Suprapubic skin (tissue), 3 donors: ENCODE measurements at regions not wholly inside any gene's neighbourhood (a gene's known extent, or its start where the extent isn't known, plus 50 kb on each side); places are given as distances from the start of the nearest gene placed in this dataset.

Experiments
- CTCF ChIP-seq, 2 donors: fragments of 200-600 bp in 1 of 2; fragments of 450-650 bp in 1 of 2; sonication (generic) in 1 of 2; IDR thresholded peaks; one replicate each; pipeline ENCODE4 v1.5.1; 2016 to 2019; ENCODE audit warnings: antibody characterized with exemption in 2 of 2, mild to moderate bottlenecking in 1 of 2, moderate library complexity in 1 of 2
- POLR2AphosphoS5 ChIP-seq, 3 donors: sonication (generic); formaldehyde crosslinking; IDR thresholded peaks; one replicate each; pipeline ENCODE4 v1.6.1; 2017; ENCODE audit warnings: antibody characterized with exemption in 3 of 3

- TF ChIP-seq POLR2AphosphoS5 (IDR thresholded peaks at IDR 0.05) (no peak), CTCF (IDR thresholded peaks at IDR 0.05) (no peak)
These were observed 652.1 kb upstream of the AADAT start for GRCh38 chr4:170741856-170742255.
